ENCODE measurements at regions not wholly inside any gene's neighbourhood (a gene's known extent, or its start where the extent isn't known, plus 50 kb on each side); places are given as distances from the start of the nearest gene placed in this dataset.

DNA sequence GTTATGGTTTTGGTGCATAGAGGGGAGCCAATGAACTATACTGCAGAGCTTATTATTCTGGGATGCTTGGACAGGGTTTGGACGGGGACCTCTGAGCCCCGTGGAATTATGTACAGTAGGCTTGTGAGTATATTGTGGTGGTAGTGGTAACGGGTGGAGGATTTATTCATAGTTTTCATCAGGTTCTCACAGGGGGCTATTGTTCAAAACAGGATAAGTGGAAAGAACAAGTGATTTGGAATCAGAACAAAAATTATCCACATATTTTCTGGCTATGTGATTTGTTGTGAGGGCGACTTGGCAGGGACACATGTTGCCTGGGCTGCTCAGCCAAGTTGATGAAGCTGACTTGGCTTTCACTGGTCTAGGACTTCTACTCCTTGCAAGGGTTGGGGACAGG is 64.6 kb upstream of the ELOVL5 start:
- DNase-seq (ENCODE audit: low read depth), result no peak

DNA sequence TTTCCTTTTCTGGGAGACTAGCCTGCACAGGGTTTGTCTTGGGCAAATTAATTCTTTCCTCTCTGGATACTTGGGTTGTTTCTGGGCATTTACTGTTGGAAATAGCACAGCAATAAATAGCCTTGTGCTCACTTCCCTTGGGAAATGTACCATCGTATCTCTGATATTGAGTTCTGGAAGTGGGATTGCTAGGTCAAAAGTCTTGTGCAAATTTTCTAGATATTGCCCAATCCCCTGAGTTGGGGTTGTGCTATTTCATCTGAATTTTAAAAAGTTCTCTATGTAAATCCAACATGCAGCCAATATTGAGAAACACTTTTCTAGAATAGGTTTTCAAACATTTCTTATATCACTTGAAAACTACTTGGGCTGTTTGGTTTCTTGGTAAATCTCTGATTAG is 64.0 kb upstream of the ELOVL5 start:
- no peak for DNase-seq (ENCODE audit: low read depth)

DNA sequence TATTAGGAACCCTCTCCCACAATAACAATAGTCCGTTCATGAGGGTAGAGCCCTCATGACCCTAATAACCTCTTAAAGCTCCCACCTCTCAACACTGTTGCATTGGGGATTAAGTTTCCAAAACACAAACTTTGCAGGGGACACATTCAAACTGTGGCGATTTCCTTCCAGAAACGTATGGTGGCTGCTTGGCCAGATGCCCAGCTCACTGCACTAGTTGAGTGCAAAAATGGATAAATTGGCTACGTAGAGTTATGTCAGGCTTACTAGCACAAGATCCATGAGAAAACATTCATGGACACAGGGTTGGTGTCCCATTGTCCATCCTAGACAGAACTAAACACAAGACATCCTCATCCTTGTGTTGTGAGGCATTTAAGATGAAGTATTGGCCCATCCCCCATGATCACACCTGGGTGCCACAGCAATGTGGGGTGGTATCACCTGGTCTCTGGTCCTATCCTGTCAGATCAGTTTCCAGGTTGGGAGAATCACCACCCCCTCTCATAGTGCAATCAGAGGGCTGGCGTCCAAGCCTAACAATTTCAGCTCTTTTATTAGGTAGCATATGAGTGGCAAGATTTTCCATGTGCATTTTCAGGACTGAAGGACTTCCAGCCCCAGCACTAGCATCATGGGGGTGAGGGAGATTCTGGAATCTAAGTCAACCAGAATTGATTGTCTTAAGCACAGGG is 63.4 kb upstream of the ELOVL5 start:
- no peak for DNase-seq (ENCODE audit: low read depth)

DNA sequence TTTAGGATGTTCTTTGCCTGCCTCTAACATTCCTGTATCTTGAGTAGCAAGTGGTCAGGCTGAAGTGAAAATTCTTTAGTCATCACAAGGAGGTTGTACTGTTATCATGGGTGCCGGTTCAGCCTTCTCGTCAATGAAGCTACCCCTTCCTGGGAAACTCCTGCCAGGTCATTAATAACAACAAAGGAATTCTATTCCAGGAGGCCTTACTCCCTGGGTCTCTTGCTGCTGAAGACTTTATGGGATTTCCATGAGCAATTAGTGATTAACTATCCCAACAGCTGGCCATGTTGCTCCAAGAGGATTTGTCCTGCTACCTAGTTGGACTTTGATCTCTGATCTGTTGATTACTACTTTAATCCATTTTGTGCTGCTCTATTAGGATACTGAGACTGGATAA is 62.7 kb upstream of the ELOVL5 start:
- peak; percentile 3 for DNase-seq (ENCODE audit: low read depth)

DNA sequence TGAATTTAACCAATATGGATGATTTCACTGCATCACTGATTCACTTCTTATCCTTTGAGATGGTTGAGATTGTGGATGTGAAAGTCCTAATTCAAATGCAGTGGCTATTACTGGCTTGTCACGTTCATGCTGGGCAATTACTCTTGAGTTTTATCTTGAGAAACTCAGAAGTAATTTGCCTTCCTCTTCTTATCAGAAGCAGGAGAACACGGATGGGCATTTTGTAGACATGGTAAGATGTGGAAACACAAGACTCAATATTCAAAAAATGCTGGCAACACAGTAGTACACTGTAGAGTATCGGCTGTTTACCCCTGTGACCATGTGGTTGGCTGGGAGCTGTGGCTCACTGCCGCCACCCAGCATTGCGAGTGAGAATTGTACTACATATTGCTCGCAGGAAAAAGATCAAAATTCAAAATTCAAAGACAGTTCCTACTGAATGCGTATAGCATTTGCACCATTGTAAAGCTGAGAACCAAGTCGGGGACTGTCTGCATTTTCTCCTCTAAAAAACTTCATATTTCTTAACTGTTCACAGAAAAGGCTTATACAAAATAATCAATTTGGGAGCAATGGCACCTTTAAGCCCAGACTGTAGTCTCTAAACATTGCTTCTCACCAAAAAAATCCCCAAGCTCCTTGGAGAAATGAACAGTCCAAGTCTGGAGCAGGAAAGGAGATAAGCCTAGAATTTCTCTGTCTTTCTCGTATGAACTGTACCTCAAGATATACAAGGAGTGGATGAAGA is 61.9 kb upstream of the ELOVL5 start:
- peak; percentile 9 for DNase-seq (ENCODE audit: low read depth)

DNA sequence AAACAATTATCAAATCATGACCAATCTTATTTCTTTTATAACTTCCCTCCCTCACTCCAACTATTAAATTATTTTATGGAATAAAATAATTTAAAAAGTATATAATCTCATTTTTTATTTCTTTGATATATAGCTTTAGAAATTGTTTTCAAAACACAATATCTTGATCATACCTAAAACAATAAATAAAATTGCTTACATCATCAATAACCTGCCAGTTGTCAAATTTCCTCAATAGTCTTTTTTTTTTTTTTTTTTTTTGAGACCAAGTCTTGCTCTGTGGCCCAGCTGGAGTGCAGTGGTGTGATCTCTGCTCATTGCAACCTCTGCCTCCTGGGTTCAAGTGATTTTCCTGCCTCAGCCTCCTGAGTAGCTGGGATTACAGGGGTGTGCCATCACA is 60.1 kb upstream of the ELOVL5 start:
- DNase-seq (ENCODE audit: low read depth), result no peak

DNA sequence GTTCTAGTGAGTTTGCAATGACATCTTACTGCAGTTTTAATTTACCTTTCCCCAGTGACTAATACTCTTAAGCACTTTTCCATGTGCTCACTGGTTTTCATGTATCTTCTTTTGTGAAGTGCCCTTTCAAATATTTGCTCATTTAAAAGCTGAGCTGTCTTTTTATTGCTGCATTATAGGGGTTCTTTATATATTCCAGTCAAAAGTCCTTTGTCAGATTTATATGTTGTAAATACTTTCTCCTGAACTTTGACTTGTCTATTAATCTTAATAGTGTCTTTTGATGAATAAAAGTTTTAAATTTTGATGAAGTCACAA is 50.2 kb upstream of the ELOVL5 start:
- DNase-seq (ENCODE audit: low read depth), result no peak

DNA sequence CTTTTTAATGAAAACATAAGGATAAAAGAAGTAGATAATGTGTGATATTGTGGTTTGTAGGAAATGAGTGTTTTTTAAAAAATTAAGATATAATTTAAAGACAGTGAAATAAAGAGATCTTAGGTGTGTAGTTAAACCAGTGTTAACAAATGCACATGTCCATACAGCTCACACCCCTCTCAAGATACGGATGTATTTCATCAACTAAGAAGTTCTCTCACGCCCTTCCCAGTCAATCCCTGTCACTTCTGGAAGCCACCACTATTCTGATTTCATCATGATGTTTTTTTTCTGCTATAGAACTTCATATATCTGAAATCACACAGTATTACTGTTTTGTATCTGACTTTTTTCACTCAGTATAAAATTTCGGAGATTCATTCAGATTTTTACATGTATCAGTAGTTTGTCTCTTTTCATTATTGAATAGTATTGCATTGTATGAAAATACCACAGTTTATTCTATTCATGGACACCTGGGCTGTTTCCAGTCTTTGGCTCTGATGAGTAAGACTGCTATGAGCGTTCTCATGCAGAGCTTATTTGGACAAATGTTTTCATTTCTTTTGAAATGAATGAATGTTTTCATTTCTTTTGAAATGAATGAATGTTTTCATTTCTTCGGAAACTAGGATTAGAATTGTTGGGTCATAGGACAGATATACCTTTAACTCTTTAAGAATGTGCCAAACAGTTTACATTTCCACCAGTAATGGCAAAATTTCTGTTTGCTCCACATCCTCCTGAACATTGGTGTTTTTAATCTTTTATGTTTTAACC is 49.7 kb upstream of the ELOVL5 start:
- DNase-seq (ENCODE audit: low read depth), result no peak

All from GM04504 (cell line).